GM19467 (cell line): ENCODE measurements at regions not wholly inside any gene's neighbourhood (a gene's known extent, or its start where the extent isn't known, plus 50 kb on each side); places are given as distances from the start of the nearest gene placed in this dataset.
"Not testable (repeated sequence)": the region's sequence is repeated elsewhere in the genome, so short reads cannot be mapped to it uniquely, and the experiment has no call there.

Source experiments
- ATAC-seq: cut with Tn5 transposase; IDR thresholded peaks from one replicate; pipeline ENCODE4 v1.9.1; 2021; ENCODE audit warnings: mild to moderate bottlenecking, moderate library complexity; ENCODE audit not compliant: unreplicated experiment

- peak; percentile 74 for ATAC-seq
These were observed 125.4 kb upstream of the ANKH start for GRCh38 chr5:14996997-14997396.

GRCh38 chr5:14995229-14995628 lies 123.7 kb upstream of the ANKH start:
- ATAC-seq = no peak

- ATAC-seq = not testable (repeated sequence)
These were observed 122.0 kb upstream of the ANKH start for GRCh38 chr5:14993459-14994133.

GRCh38 chr5:14992751-14993458 lies 121.3 kb upstream of the ANKH start:
- peak; percentile 81 for ATAC-seq

GRCh38 chr5:14988223-14988622 lies 116.6 kb upstream of the ANKH start:
- ATAC-seq = no peak

GRCh38 chr5:14986413-14986812 lies 114.8 kb upstream of the ANKH start:
- no peak for ATAC-seq

DNA sequence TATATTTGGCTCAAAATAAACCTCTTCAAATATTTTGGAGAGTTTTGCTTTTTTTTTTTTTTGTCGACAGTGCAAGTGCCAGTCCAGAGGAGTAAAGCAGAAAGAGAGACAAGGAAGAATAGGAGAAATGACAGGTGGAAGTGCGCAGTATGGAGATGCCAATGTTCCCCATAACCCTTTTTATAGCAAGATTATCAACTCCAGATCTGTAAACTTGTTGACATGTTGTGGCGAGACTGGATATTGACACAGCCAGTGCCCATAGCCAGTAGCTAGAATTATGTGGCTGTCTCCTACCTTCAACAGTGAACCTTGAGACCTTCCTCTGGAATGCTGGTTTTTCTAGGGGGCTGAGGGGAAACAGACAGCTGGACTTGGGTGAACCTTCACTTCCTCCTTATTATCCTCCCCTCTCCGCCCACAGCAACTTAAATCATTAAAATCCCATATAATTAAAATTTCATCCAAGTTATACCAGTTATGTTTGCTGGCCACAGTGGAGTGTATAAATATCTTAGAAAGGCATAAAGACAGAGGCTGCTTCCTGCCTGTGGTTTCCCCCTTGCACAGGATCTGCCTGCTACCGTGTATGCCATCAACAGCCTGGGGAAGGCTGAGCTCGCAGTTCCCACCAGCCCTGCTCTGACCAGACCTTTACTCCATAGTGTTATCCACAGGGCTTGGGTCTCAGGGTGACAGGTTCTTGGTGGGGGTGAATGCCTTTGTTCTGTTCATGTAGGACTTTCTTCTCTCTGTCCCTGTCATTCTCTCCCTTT lies 112.3 kb upstream of the ANKH start:
- no peak for ATAC-seq

DNA sequence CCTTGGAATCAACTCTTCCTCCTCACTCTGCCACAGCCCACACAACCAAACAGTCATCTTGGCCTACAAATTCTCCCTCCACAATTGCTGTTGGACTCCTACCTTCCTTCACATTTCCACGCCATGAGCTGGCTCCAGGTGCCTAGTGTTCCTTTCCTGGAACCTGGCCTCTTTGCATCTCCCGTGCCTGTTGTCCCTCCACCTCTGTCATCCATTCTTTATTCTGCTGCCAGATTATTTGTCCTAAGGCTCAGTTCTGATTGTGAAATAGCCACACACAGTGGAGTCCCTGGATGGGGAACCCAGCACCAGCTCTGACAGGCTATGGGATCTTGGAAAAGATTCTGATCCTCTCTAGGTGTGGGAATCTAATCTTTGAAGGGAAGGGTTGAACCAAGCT lies 109.1 kb upstream of the ANKH start:
- no peak for ATAC-seq

DNA sequence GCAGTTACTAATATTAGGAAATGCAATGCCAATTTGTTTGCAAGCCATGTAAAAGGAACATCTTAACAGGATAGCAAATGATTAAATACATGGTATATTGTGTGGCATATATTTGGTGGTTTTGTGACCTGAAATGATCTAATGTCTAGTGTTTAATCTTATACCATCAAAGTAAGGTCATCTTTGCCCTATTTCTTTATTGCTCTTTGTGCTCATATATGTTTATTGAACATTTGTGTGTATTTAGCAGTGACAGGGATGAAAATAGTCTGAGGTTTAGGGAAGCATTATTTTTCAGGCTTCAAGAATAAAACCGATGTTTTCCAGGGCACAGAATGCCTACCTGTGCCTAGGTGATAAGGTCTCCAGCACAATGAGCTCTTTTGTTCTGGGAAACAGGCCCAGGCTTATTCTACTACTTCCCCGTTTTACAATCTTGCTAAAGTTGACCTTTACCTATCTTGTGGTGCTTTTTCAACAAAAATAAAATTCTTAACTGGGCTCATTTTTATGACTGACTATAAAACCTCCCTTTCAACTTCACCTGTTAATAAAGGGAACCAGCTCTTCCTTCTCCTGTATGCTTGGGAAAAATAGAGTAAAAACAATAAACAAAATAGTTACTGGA lies 105.6 kb upstream of the ANKH start:
- ATAC-seq = no peak

GRCh38 chr5:14976486-14976885 lies 104.9 kb upstream of the ANKH start:
- ATAC-seq = no peak

GRCh38 chr5:14971873-14972272 lies 100.3 kb upstream of the ANKH start:
- ATAC-seq = no peak

- no peak for ATAC-seq
These were observed 97.2 kb upstream of the ANKH start for GRCh38 chr5:14968796-14969195.

- no peak for ATAC-seq
These were observed 95.6 kb upstream of the ANKH start for GRCh38 chr5:14967166-14967565.

GRCh38 chr5:14965815-14966214 lies 94.2 kb upstream of the ANKH start:
- ATAC-seq = no peak

- ATAC-seq = no peak
These were observed 91.0 kb upstream of the ANKH start for GRCh38 chr5:14962604-14963003.

DNA sequence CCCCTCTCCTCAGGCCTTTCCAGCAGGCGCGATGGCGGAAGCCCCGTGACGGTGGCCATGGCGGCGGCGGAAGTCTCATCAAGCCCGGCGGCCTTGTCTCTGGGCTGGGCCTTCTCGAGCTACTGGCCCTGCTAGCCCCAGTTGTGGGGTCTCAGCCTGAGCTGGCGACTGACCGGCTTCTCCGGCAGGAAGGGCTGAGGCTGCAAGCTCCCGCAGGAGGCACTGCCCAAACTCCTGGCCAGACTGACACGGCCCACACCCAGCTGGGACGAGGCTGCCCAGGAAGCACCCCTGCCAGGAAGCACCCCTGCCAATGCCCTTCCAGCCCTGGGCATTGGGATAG lies 88.5 kb upstream of the ANKH start:
- ATAC-seq = no peak

DNA sequence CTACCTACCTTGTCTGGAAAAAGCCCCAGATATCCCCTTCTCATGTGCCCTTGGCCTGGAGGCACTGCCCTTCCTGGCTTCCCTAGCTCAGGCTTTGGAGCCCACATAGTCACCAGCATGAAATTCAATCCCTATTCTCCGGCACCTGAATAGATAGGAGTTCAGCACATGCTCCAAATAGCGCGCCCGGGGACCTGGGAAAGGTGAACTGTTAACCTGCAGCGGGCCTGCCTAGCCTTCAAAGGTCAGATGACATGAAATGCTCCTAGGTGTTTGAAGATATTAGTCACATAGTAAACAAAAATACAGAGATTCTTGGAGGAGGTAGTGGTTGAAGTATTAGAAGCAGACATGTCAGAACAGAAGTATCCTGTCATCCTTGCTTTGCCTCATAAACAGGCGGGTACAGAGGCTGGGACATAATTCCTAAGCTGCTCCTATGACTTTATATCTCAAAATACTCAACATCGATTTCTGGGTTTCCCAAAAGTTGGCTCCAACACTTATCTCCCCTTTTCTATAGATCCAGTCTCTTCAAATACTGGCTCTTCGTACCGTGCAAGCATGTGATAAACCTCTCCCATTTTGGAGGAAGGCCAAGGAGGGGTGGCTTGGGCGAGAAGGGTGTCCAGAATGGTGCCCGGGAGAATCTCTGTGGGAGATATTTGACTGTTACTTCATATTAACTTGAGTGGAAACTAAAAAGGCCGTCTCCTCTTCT lies 88.0 kb upstream of the ANKH start:
- no peak for ATAC-seq

GRCh38 chr5:14958188-14958587 lies 86.6 kb upstream of the ANKH start:
- ATAC-seq = no peak

DNA sequence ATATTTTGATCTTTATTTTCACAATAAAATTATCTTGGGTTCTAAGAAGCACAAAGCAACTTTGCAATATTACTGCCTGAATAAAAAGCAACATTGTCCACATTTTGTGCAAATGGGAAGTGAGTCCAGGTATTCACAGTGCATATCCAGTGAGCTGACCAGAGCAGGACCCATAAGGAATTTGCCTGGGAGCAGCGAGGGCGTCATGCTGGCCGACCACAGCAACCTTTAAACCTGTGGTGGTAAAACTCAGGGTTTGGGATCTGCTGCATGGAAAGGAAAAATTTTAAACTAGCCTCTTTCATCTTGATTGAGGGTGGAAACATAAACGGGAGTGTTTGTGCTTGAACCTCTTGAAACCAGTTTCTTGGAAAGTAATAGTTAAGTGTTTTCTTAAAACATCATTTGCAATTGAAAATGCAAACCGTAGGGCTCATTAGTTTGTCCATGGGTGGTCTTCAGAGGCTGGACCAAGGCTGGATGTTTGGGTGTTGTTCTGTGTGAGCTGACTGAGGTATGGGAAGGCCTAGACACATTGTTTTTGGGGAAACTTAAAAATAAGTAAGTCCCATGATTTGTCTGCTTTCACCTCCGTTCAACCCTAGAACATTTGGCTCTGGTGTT lies 85.0 kb upstream of the ANKH start:
- no peak for ATAC-seq

GRCh38 chr5:14954616-14955343 lies 83.2 kb upstream of the ANKH start:
- no peak for ATAC-seq
